GM19438 (cell line): ENCODE measurements at regions not wholly inside any gene's neighbourhood (a gene's known extent, or its start where the extent isn't known, plus 50 kb on each side); places are given as distances from the start of the nearest gene placed in this dataset.

Experiments used
- ATAC-seq: cut with Tn5 transposase; IDR thresholded peaks from one replicate; pipeline ENCODE4 v1.9.1; 2021; ENCODE audit warnings: low read depth; ENCODE audit not compliant: unreplicated experiment

GRCh38 chr3:115571413-115571812 is 51.9 kb upstream of the GAP43 start:
- no peak for ATAC-seq
